ENCODE measurements at regions not wholly inside any gene's neighbourhood (a gene's known extent, or its start where the extent isn't known, plus 50 kb on each side); places are given as distances from the start of the nearest gene placed in this dataset.

DNA sequence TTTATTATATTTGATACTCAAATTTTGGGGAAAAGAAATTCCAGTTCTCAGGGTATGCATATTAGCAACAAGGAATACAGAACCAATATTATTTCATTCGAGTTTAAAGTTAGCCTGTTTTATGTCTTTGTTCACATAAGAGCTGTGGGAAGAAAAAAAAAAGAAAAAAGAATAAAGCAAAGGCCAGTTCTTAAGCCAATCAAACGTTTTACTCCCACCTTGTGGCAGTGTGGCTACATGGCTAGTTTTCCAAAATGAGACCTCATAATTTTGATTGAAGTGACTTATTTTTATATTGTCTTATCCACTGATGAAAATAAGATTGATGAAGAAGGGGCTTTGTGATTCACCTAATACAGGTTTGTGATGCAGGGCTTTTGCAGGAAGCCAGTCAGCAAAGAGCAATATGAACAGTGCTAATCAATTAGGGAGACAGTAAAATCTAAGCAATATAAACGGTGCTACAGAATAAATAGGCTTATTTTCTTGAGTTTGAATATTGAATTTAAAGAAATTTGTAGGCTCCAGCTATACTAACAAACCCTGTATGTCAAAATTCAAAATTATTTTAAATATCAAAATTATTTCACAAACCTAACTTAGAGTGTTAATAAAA lies 624.1 kb upstream of the FOXG1 start:
- Histone ChIP-seq H3K27me3 (ENCODE audit: control insufficient read depth in 3 of 3, insufficient read depth in 3 of 3, low read depth in 1 of 3, low read length in 3 of 3) (no peaks in the 10 kb centered on the region), H4K8ac (ENCODE audit: low read depth, low read length) (no peak overlapping the region), H3K36me3 (replicated peaks in 1 of 2; ENCODE audit: control insufficient read depth in 2 of 2, insufficient read depth in 2 of 2, low read length in 2 of 2) (no peaks in the 10 kb centered on the region), H3K4ac (ENCODE audit: low read length) (no peak overlapping the region), H3K4me1 (ENCODE audit: control insufficient read depth in 2 of 2, insufficient read depth in 1 of 2, low read depth in 1 of 2, low read length in 2 of 2) (no peaks in the 10 kb centered on the region), H2BK5ac (ENCODE audit: low read length) (no peak overlapping the region), H3K4me2 (ENCODE audit: insufficient read depth, low read length, poor library complexity, severe bottlenecking) (no peak overlapping the region), H4K91ac (ENCODE audit: low read depth, low read length, poor library complexity) (no peak overlapping the region), H3K9ac (ENCODE audit: low read depth, low read length, poor library complexity) (no peak overlapping the region), H3K18ac (ENCODE audit: low read length) (no peak overlapping the region), H2BK120ac (ENCODE audit: low read depth, low read length) (no peak overlapping the region), H3K79me1 (ENCODE audit: low read depth, low read length) (no peaks in the 10 kb centered on the region), H2AK5ac (ENCODE audit: low read depth, low read length) (no peak overlapping the region), H3K23ac (ENCODE audit: low read depth, low read length, poor library complexity) (no peak overlapping the region), H3K4me3 (ENCODE audit: low read length in 2 of 2) (no peak overlapping the region), H3K27ac (replicated peaks; ENCODE audit: low read length) (no peak overlapping the region), H2BK12ac (ENCODE audit: low read length) (no peak overlapping the region), H2AFZ (ENCODE audit: low read length) (peak overlapping the region; percentile 21), H3K14ac (ENCODE audit: low read length) (no peak overlapping the region), H2BK15ac (ENCODE audit: low read length) (no peak overlapping the region), H3K9me3 (replicated peaks in 1 of 2; ENCODE audit: control insufficient read depth in 2 of 2, insufficient read depth in 1 of 2, low read depth in 1 of 2, low read length in 2 of 2) (no peaks in the 10 kb centered on the region)
- DNase-seq (ENCODE audit: low spot score): no peak
- no CpG with 5 or more reads among the region's 3 CpGs for WGBS, 2 donors (ENCODE audit: extremely low coverage in 2 of 2, insufficient read length in 2 of 2, insufficient replicate concordance in 1 of 2)

DNA sequence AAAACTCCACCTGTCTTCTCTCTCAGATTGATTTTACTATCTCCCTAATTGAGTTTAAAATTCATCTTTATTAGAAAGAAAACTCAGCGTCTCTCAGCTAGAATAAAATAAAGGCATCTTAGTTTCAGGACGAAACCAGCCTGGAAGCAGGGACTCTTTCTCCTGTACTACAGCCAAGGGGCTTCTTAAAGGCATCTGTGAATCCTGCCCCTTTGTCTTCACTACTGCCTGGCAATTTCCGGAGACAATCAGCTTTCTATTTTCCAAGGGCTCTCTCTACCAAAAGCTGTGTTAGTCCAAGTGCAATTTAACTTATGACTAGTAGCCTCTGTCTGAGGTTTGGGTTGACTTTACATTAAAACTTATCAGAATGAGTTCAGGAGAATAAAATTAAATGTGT lies 623.3 kb upstream of the FOXG1 start:
- H2BK15ac ChIP-seq (ENCODE audit: low read length): no peak overlapping the region
- H3K27me3 ChIP-seq (ENCODE audit: control insufficient read depth in 3 of 3, insufficient read depth in 3 of 3, low read depth in 1 of 3, low read length in 3 of 3): no peaks in the 10 kb centered on the region
- H3K9me3 ChIP-seq (replicated peaks in 1 of 2; ENCODE audit: control insufficient read depth in 2 of 2, insufficient read depth in 1 of 2, low read depth in 1 of 2, low read length in 2 of 2): no peaks in the 10 kb centered on the region
- no peak overlapping the region for H2BK120ac ChIP-seq (ENCODE audit: low read depth, low read length)
- no peak overlapping the region for H3K18ac ChIP-seq (ENCODE audit: low read length)
- H3K4ac ChIP-seq (ENCODE audit: low read length): no peak overlapping the region
- H3K4me1 ChIP-seq (ENCODE audit: control insufficient read depth in 2 of 2, insufficient read depth in 1 of 2, low read depth in 1 of 2, low read length in 2 of 2): no peaks in the 10 kb centered on the region
- H2BK5ac ChIP-seq (ENCODE audit: low read length): no peak overlapping the region
- no peak overlapping the region for H4K8ac ChIP-seq (ENCODE audit: low read depth, low read length)
- peak overlapping the region; percentile 38 for H2AFZ ChIP-seq (ENCODE audit: low read length)
- no peak overlapping the region for H3K4me2 ChIP-seq (ENCODE audit: insufficient read depth, low read length, poor library complexity, severe bottlenecking)
- no peak overlapping the region for H3K9ac ChIP-seq (ENCODE audit: low read depth, low read length, poor library complexity)
- DNase-seq (ENCODE audit: low spot score): peak; percentile 15
- H3K36me3 ChIP-seq (replicated peaks in 1 of 2; ENCODE audit: control insufficient read depth in 2 of 2, insufficient read depth in 2 of 2, low read length in 2 of 2): no peaks in the 10 kb centered on the region
- H3K23ac ChIP-seq (ENCODE audit: low read depth, low read length, poor library complexity): no peak overlapping the region
- no peaks in the 10 kb centered on the region for H3K79me1 ChIP-seq (ENCODE audit: low read depth, low read length)
- H3K14ac ChIP-seq (ENCODE audit: low read length): no peak overlapping the region
- WGBS, 2 donors (ENCODE audit: extremely low coverage in 2 of 2, insufficient read length in 2 of 2, insufficient replicate concordance in 1 of 2): no CpG with 5 or more reads among the region's 3 CpGs
- no peak overlapping the region for H2BK12ac ChIP-seq (ENCODE audit: low read length)
- no peak overlapping the region for H4K91ac ChIP-seq (ENCODE audit: low read depth, low read length, poor library complexity)
- H2AK5ac ChIP-seq (ENCODE audit: low read depth, low read length): no peak overlapping the region
- no peak overlapping the region for H3K27ac ChIP-seq (replicated peaks; ENCODE audit: low read length)
- H3K4me3 ChIP-seq (ENCODE audit: low read length in 2 of 2): no peak overlapping the region

DNA sequence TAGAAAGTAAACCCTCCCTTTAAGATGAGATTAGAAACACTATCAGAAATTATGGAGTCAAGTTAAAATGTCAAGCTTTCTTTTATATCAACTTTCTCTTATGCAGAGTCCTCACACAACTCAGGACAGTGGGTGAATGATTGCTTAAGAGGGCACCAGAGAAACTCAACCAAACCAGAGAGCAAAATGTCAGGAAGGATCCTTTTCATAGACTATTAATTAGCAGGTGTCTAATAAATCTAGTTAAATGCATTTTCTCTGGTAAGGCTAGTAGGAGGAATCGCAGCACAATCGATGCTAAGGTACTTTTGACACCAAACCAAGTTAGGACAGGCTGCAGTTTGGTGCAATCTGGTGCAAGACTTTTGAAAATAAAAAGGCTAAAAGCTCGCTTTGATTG lies 614.7 kb upstream of the FOXG1 start:
- H3K23ac ChIP-seq (ENCODE audit: low read depth, low read length, poor library complexity): no peak overlapping the region
- no peak overlapping the region for H2BK12ac ChIP-seq (ENCODE audit: low read length)
- no peak for DNase-seq (ENCODE audit: low spot score)
- H2AK5ac ChIP-seq (ENCODE audit: low read depth, low read length): no peak overlapping the region
- no peaks in the 10 kb centered on the region for H3K36me3 ChIP-seq (replicated peaks in 1 of 2; ENCODE audit: control insufficient read depth in 2 of 2, insufficient read depth in 2 of 2, low read length in 2 of 2)
- no peak overlapping the region for H4K91ac ChIP-seq (ENCODE audit: low read depth, low read length, poor library complexity)
- no peaks in the 10 kb centered on the region for H3K79me1 ChIP-seq (ENCODE audit: low read depth, low read length)
- no peak overlapping the region for H2BK15ac ChIP-seq (ENCODE audit: low read length)
- H3K27ac ChIP-seq (replicated peaks; ENCODE audit: low read length): no peak overlapping the region
- H3K18ac ChIP-seq (ENCODE audit: low read length): no peak overlapping the region
- H3K27me3 ChIP-seq (ENCODE audit: control insufficient read depth in 3 of 3, insufficient read depth in 3 of 3, low read depth in 1 of 3, low read length in 3 of 3): no peaks in the 10 kb centered on the region
- H3K14ac ChIP-seq (ENCODE audit: low read length): no peak overlapping the region
- WGBS, 2 donors (ENCODE audit: extremely low coverage in 2 of 2, insufficient read length in 2 of 2, insufficient replicate concordance in 1 of 2): no CpG with 5 or more reads among the region's 3 CpGs
- no peak overlapping the region for H2AFZ ChIP-seq (ENCODE audit: low read length)
- H3K9me3 ChIP-seq (replicated peaks in 1 of 2; ENCODE audit: control insufficient read depth in 2 of 2, insufficient read depth in 1 of 2, low read depth in 1 of 2, low read length in 2 of 2): no peaks in the 10 kb centered on the region
- H3K4me1 ChIP-seq (ENCODE audit: control insufficient read depth in 2 of 2, insufficient read depth in 1 of 2, low read depth in 1 of 2, low read length in 2 of 2): no peaks in the 10 kb centered on the region
- no peak overlapping the region for H4K8ac ChIP-seq (ENCODE audit: low read depth, low read length)
- H3K4me3 ChIP-seq (ENCODE audit: low read length in 2 of 2): no peak overlapping the region
- H2BK120ac ChIP-seq (ENCODE audit: low read depth, low read length): no peak overlapping the region
- no peak overlapping the region for H2BK5ac ChIP-seq (ENCODE audit: low read length)
- no peak overlapping the region for H3K9ac ChIP-seq (ENCODE audit: low read depth, low read length, poor library complexity)
- no peak overlapping the region for H3K4me2 ChIP-seq (ENCODE audit: insufficient read depth, low read length, poor library complexity, severe bottlenecking)
- no peak overlapping the region for H3K4ac ChIP-seq (ENCODE audit: low read length)

GRCh38 chr14:28152453-28153044 lies 614.0 kb upstream of the FOXG1 start:
- Histone ChIP-seq H2AFZ (ENCODE audit: low read length) (no peak overlapping the region), H3K9ac (ENCODE audit: low read depth, low read length, poor library complexity) (no peak overlapping the region), H2BK15ac (ENCODE audit: low read length) (no peak overlapping the region), H4K91ac (ENCODE audit: low read depth, low read length, poor library complexity) (no peak overlapping the region), H4K8ac (ENCODE audit: low read depth, low read length) (no peak overlapping the region), H3K79me1 (ENCODE audit: low read depth, low read length) (no peaks in the 10 kb centered on the region), H3K9me3 (replicated peaks in 1 of 2; ENCODE audit: control insufficient read depth in 2 of 2, insufficient read depth in 1 of 2, low read depth in 1 of 2, low read length in 2 of 2) (no peaks in the 10 kb centered on the region), H3K18ac (ENCODE audit: low read length) (no peak overlapping the region), H2BK12ac (ENCODE audit: low read length) (no peak overlapping the region), H3K27ac (replicated peaks; ENCODE audit: low read length) (no peak overlapping the region), H3K36me3 (replicated peaks in 1 of 2; ENCODE audit: control insufficient read depth in 2 of 2, insufficient read depth in 2 of 2, low read length in 2 of 2) (no peaks in the 10 kb centered on the region), H3K4me1 (ENCODE audit: control insufficient read depth in 2 of 2, insufficient read depth in 1 of 2, low read depth in 1 of 2, low read length in 2 of 2) (no peaks in the 10 kb centered on the region), H2AK5ac (ENCODE audit: low read depth, low read length) (no peak overlapping the region), H3K27me3 (ENCODE audit: control insufficient read depth in 3 of 3, insufficient read depth in 3 of 3, low read depth in 1 of 3, low read length in 3 of 3) (no peaks in the 10 kb centered on the region), H3K23ac (ENCODE audit: low read depth, low read length, poor library complexity) (no peak overlapping the region), H3K14ac (ENCODE audit: low read length) (no peak overlapping the region), H2BK120ac (ENCODE audit: low read depth, low read length) (no peak overlapping the region), H3K4me2 (ENCODE audit: insufficient read depth, low read length, poor library complexity, severe bottlenecking) (no peak overlapping the region), H3K4me3 (ENCODE audit: low read length in 2 of 2) (no peak overlapping the region), H2BK5ac (ENCODE audit: low read length) (no peak overlapping the region), H3K4ac (ENCODE audit: low read length) (no peak overlapping the region)
- no peak for DNase-seq (ENCODE audit: low spot score)
- WGBS, 2 donors (ENCODE audit: extremely low coverage in 2 of 2, insufficient read length in 2 of 2, insufficient replicate concordance in 1 of 2): no CpG with 5 or more reads among the region's 4 CpGs

Measured in neuronal stem cell (in vitro differentiated cells).